ENCODE measurements at regions not wholly inside any gene's neighbourhood (a gene's known extent, or its start where the extent isn't known, plus 50 kb on each side); places are given as distances from the start of the nearest gene placed in this dataset.
"Not testable (repeated sequence)": the region's sequence is repeated elsewhere in the genome, so short reads cannot be mapped to it uniquely, and the experiment has no call there.

DNA sequence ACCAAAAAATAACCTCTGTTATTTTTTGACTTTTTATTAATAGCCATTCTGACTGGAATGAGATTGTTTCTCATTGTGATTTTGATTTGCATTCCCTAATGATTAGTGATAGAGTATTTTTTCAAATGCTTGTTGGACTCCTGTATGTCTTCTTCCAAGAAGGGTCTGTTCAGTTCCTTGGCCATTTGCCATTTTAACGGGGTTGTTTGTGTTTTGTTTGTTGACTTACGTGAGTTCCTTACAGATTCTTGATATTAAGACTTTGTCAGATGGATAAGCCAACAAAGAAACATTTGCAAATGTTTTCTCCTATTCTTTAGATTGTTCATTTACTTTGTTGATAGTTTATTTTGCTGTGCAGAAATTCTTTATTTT lies 651.6 kb upstream of the LRFN5 start:
- TF ChIP-seq, protein P1, sequence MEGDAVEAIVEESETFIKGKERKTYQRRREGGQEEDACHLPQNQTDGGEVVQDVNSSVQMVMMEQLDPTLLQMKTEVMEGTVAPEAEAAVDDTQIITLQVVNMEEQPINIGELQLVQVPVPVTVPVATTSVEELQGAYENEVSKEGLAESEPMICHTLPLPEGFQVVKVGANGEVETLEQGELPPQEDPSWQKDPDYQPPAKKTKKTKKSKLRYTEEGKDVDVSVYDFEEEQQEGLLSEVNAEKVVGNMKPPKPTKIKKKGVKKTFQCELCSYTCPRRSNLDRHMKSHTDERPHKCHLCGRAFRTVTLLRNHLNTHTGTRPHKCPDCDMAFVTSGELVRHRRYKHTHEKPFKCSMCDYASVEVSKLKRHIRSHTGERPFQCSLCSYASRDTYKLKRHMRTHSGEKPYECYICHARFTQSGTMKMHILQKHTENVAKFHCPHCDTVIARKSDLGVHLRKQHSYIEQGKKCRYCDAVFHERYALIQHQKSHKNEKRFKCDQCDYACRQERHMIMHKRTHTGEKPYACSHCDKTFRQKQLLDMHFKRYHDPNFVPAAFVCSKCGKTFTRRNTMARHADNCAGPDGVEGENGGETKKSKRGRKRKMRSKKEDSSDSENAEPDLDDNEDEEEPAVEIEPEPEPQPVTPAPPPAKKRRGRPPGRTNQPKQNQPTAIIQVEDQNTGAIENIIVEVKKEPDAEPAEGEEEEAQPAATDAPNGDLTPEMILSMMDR (IDR thresholded peaks at IDR 0.05; ENCODE audit: insufficient read depth, low read length, severe bottlenecking), result no peak
- no peak for DNase-seq (ENCODE audit: low read depth)
- FAIRE-seq, result no peak
- H3K4me3 ChIP-seq (ENCODE audit: low read depth, low read length), result no peak overlapping the region
- H3K36me3 ChIP-seq (ENCODE audit: control insufficient read depth, insufficient read depth, low read length), result no peaks in the 10 kb centered on the region
- H3K27me3 ChIP-seq (ENCODE audit: control insufficient read depth, insufficient read depth, low read length), result no peaks in the 10 kb centered on the region

DNA sequence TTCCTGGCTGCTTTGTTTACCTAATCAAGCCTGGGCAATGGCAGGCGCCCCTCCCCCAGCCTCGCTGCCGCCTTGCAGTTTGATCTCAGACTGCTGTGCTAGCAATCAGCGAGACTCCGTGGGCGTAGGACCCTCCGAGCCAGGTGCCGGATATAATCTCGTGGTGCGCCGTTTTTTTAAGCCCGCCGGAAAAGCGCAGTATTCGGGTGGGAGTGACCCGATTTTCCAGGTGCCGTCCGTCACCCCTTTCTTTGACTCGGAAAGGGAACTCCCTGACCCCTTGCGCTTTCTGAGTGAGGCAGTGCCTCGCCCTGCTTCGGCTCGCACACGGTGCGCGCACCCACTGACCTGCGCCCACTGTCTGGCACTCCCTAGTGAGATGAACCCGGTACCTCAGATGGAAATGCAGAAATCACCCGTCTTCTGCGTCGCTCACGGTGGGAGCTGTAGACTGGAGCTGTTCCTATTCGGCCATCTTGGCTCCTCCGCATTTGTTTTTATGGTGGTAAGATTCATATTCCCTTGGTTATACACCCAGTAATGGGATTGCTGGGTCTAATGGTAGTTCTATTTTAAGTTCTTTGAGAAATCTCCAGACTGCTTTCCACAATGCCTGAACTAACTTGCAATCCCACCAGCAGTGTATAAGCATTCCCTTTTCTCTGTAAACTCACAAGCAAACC lies 652.1 kb upstream of the LRFN5 start:
- not testable (repeated sequence) for DNase-seq (ENCODE audit: low read depth); FAIRE-seq; H3K4me3 ChIP-seq (ENCODE audit: low read depth, low read length); H3K27me3 ChIP-seq (ENCODE audit: control insufficient read depth, insufficient read depth, low read length); H3K36me3 ChIP-seq (ENCODE audit: control insufficient read depth, insufficient read depth, low read length)

DNA sequence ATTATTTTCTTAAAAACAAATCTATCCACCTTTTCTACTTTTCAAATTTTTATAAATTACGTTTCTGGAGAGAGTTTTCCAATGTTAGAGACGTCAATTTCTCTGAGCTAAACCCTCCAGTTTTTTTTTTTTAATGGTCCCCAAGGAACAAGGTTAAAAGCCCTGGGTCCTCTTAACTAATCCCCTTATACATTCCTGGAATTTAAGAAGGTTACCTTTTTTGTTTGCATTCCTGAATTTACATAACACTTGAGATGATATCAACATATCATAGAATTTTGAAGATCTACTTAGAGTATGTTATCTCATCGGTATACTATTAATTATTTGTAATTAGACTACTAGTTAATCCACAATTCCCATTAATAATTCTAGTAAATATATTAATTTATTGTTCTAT lies 662.2 kb upstream of the LRFN5 start:
- H3K36me3 ChIP-seq (ENCODE audit: control insufficient read depth, insufficient read depth, low read length), result no peaks in the 10 kb centered on the region
- TF ChIP-seq, protein P1 (IDR thresholded peaks at IDR 0.05; ENCODE audit: insufficient read depth, low read length, severe bottlenecking), result no peak
- no peaks in the 10 kb centered on the region for H3K27me3 ChIP-seq (ENCODE audit: control insufficient read depth, insufficient read depth, low read length)
- no peak for DNase-seq (ENCODE audit: low read depth)
- no peak overlapping the region for H3K4me3 ChIP-seq (ENCODE audit: low read depth, low read length)
- FAIRE-seq, result no peak

DNA sequence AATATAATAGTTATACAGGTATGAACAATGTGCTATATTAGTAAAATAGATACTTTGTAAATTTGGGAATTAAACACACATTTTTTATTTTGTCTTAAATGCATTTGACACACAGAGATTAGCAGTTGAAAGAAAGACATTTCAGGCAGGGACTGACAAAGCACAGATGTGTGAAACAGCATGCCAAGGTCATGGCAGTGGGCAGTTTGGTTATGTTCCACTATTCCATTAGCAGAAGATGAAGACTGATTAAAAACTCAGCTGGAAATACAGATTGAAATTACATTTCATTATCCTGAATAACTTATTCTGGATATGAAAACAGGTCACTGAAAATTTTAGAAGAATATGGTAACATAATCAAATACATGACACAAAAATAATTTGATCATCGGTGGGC lies 669.8 kb upstream of the LRFN5 start:
- no peak overlapping the region for H3K4me3 ChIP-seq (ENCODE audit: low read depth, low read length)
- TF ChIP-seq, protein P1 (IDR thresholded peaks at IDR 0.05; ENCODE audit: insufficient read depth, low read length, severe bottlenecking), result no peak
- H3K27me3 ChIP-seq (ENCODE audit: control insufficient read depth, insufficient read depth, low read length), result no peaks in the 10 kb centered on the region
- no peak for DNase-seq (ENCODE audit: low read depth)
- FAIRE-seq, result no peak
- H3K36me3 ChIP-seq (ENCODE audit: control insufficient read depth, insufficient read depth, low read length), result no peaks in the 10 kb centered on the region

DNA sequence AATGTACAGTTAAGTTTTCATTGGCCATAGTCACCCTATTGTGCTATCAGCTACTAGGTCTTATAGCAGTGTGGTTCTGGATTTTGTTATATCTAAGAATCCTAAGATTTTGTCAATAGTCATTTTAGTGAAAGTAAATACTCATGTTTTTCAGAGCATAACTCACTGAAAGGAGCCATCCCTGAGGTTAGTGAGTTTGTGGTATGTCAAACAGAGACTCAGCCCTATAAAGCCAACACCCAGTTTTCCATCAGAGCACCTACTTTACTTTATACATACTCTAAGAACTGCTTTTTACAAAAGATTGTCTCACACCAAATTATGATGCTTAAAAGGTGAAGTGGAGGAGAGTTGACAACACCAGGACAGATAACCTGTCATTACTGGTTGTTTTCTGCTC lies 686.3 kb upstream of the LRFN5 start:
- H3K4me3 ChIP-seq (ENCODE audit: low read depth, low read length), result no peak overlapping the region
- no peaks in the 10 kb centered on the region for H3K36me3 ChIP-seq (ENCODE audit: control insufficient read depth, insufficient read depth, low read length)
- FAIRE-seq, result no peak
- DNase-seq (ENCODE audit: low read depth), result no peak
- TF ChIP-seq, protein P1 (IDR thresholded peaks at IDR 0.05; ENCODE audit: insufficient read depth, low read length, severe bottlenecking), result no peak
- no peaks in the 10 kb centered on the region for H3K27me3 ChIP-seq (ENCODE audit: control insufficient read depth, insufficient read depth, low read length)

DNA sequence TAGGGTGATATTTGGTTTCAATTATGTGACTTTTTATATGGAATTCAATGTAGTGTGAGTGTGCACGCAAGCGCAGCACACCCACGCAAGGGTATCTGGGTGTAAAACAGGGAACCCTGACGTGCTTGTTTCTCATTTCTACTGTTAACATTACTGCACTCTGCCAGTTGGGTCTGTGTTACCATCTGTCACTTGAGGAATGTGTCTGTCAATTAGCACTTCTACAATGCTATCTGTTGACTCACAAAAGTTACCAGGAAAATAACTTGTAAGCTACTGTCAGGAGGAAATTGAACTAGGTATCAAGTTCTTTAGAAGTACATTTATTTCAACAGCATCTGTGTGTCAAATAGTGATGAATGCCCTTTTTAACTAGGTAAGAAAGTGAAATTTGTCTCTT lies 695.5 kb upstream of the LRFN5 start:
- H3K4me3 ChIP-seq (ENCODE audit: low read depth, low read length), result no peak overlapping the region
- no peaks in the 10 kb centered on the region for H3K36me3 ChIP-seq (ENCODE audit: control insufficient read depth, insufficient read depth, low read length)
- TF ChIP-seq, protein P1 (IDR thresholded peaks at IDR 0.05; ENCODE audit: insufficient read depth, low read length, severe bottlenecking), result no peak
- no peak for DNase-seq (ENCODE audit: low read depth)
- FAIRE-seq, result no peak
- no peaks in the 10 kb centered on the region for H3K27me3 ChIP-seq (ENCODE audit: control insufficient read depth, insufficient read depth, low read length)

Measured in bronchial epithelial cell (primary cell).